ENCODE measurements at regions not wholly inside any gene's neighbourhood (a gene's known extent, or its start where the extent isn't known, plus 50 kb on each side); places are given as distances from the start of the nearest gene placed in this dataset.

DNA sequence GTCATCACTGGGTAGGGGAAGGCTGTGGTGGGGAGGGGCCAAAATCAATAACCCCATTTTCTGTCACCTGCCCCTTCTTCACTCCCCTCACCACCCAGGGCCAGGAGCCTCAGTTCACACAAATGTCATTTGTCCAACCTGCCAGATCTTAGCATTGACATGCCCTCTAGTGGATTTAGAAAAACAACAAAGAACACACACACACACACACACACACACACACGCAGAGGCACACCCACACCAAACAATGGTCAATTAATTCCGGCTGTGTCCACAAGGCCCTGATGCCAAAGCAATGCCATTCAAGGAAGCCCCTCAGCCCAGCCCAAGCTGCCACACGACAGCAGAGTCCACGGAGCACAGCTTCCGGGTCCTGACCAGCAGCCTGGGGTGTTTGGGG, 68.4 kb downstream of the NOG start:
- DNase-seq (ENCODE audit: low spot score) (no peak), ATAC-seq (ENCODE audit: low FRiP score) (no peak)
- TF ChIP-seq, protein P1, sequence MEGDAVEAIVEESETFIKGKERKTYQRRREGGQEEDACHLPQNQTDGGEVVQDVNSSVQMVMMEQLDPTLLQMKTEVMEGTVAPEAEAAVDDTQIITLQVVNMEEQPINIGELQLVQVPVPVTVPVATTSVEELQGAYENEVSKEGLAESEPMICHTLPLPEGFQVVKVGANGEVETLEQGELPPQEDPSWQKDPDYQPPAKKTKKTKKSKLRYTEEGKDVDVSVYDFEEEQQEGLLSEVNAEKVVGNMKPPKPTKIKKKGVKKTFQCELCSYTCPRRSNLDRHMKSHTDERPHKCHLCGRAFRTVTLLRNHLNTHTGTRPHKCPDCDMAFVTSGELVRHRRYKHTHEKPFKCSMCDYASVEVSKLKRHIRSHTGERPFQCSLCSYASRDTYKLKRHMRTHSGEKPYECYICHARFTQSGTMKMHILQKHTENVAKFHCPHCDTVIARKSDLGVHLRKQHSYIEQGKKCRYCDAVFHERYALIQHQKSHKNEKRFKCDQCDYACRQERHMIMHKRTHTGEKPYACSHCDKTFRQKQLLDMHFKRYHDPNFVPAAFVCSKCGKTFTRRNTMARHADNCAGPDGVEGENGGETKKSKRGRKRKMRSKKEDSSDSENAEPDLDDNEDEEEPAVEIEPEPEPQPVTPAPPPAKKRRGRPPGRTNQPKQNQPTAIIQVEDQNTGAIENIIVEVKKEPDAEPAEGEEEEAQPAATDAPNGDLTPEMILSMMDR (IDR thresholded peaks at IDR 0.05), result no peak

DNA sequence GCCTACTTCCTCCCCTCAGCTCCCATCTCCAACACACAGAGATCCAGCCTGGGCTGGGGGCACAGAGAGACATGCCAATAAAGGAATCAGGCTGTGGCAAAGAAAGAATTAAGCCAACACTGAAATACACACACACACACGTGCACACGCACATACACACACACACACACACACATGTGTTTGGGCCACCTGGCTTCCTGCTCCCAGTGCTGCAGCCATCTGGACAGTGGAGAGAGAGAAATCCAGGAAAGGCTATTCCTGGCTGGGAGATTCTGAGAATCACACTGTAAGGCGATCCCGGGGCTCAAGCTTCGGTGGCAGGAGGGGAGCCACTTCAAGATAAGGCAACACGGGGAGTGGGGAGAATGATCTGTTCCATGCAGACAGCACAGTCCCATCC, 72.4 kb downstream of the NOG start:
- no peak for DNase-seq (ENCODE audit: low spot score)
- ATAC-seq (ENCODE audit: low FRiP score), result no peak
- TF ChIP-seq, protein P1 (IDR thresholded peaks at IDR 0.05), result no peak

DNA sequence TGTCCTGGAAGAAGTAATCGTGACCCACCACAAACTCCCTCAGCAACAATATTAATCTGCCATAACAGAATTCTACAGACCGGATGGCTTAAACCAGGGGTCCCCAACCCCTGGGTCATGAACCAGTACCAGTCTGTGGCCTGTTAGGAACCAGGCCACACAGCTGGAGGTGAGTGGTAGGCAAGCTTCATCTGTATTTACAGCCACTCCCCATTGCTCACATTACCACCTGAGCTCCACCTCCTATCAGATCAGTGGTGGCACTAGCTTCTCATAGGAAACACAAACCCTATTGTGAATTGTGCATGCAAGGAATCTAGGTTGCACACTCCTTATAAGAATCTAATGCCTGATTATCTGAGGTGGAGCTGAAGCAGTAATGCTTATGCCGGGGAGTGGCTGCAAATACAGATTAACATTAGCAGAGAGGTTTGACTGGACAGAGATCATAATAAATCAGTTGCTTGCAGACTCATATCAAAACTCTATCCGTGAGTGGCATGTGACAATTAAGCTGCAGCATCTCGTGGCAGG, 74.5 kb downstream of the NOG start:
- TF ChIP-seq, protein P1 (IDR thresholded peaks at IDR 0.05), result no peak
- ATAC-seq (ENCODE audit: low FRiP score) (no peak), DNase-seq (ENCODE audit: low spot score) (no peak)

DNA sequence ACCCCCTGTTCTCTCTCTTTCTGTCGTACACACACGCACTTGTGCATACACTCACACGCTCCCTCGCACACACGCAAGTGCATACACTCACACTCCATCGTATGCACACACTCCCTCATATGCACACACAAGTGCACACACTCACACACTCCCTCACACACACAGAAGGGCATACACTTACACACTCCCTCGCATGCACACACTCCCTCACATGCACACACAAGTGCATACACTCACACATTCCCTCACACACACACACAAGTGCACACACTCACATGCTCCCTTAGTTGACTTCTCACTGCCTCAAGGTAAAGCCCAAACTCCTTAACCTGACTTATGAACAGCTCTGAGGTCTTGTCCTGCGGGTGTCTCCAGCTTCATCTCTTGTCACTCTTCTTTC, 78.7 kb downstream of the NOG start:
- TF ChIP-seq, protein P1 (IDR thresholded peaks at IDR 0.05), result no peak
- ATAC-seq (ENCODE audit: low FRiP score) (peak; percentile 14), DNase-seq (ENCODE audit: low spot score) (no peak)

DNA sequence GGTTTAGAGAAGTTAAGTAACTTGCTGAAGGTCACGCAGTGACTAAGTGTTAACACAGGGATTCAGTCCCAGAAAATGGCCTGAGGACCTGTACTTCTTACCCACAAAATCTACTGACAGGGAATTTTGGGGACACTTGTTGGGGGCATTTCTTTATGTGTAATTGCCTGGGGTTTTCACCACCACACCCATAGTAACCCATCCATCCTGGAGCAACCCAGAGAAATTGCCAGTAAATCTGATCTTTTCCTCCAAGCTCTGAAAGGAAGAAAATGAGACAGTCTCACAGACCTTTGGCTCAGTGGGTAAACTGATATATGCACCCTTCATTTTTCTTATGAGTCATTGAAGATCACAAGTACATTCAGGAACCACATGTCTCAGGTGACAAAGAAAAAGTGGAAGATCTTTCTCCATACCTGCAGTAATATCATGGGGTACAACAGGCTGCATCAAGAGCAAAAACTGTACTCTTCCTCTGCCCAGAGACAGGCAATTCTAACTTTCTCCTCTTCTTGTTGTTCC, 81.0 kb downstream of the NOG start:
- no peak for DNase-seq (ENCODE audit: low spot score)
- no peak for ATAC-seq (ENCODE audit: low FRiP score)
- TF ChIP-seq, protein P1 (IDR thresholded peaks at IDR 0.05), result no peak

DNA sequence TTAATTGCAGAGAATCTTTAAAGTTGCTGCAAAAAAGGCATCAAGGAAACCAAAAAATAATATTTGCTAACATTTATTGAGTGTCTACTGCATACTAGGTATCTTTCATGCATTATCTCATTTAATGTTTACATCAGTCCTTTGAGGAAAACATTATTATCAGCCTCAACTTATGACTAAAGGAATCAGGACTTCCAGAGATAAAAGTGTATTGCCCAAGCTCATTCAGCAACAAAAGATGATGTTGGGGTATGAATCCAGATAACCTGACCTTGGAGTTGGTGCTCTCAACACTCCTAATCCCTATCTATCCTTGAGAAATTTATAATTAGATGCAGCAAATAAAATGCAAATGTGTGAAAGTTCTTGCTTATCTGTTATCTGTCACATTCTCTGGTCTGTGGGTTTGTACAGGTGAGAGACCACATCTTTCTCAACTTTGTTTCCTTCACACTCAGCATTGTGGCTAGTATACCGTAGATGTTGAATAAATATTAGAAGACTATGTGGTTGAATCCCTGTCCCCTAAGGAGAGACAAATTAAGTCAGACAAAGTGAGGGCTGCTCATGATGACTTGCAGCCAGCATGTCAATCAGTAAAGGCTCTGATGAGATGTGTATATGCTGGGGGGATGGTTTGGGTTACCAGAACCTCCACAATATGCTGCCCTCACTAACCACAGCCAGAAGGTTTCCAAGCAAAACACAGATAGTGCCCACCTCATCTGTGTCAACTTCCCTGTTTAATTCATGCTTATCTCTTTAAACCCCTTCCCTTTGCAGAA, 82.6 kb downstream of the NOG start:
- no peak for DNase-seq (ENCODE audit: low spot score)
- ATAC-seq (ENCODE audit: low FRiP score), result no peak
- TF ChIP-seq, protein P1 (IDR thresholded peaks at IDR 0.05), result no peak

DNA sequence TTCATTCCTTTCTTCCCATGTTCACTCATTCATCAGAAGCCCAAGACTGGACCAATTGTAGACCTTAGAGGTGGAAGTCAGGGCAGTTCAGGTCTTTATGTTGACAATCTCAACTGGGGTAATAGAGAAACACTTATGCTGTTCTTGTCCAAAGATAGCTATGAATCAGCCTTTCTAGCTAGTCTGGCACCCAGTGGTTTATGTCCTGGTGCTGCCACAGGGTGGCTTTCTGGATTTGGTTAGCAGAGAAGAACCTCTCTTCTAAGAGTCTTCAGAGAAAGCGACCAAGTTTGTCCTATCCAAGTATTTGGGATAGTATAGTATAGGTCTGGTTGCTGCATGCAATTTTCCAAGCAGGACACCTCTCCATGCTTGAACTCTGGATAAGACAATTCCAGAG, 83.3 kb downstream of the NOG start:
- no peak for ATAC-seq (ENCODE audit: low FRiP score)
- no peak for DNase-seq (ENCODE audit: low spot score)
- TF ChIP-seq, protein P1 (IDR thresholded peaks at IDR 0.05), result no peak
